KMS-11 (cell line): ENCODE measurements at regions not wholly inside any gene's neighbourhood (a gene's known extent, or its start where the extent isn't known, plus 50 kb on each side); places are given as distances from the start of the nearest gene placed in this dataset.
A peak's percentile ranks its signal among the peaks of the same experiment; 100 is the strongest.

Experiments
- H2AFZ ChIP-seq: fragments of 200-600 bp; sonication (generic); 2 replicates; pipeline ENCODE4 v1.6.1; 2016; ENCODE audit warnings: antibody characterized with exemption, mixed run types, low read depth
- H3K27ac ChIP-seq: fragments of 200-600 bp; sonication (generic); 2 replicates; pipeline ENCODE4 v1.6.1; 2016; ENCODE audit warnings: mild to moderate bottlenecking, mixed run types
- H3K27me3 ChIP-seq: fragments of 200-600 bp; sonication (generic); 2 replicates; pipeline ENCODE4 v1.6.1; 2017; ENCODE audit warnings: mild to moderate bottlenecking, low read depth, mixed run types, moderate library complexity; ENCODE audit not compliant: insufficient read depth
- H3K36me3 ChIP-seq: fragments of 200-600 bp; sonication (generic); 2 replicates; pipeline ENCODE4 v1.6.1; 2017; ENCODE audit warnings: mild to moderate bottlenecking, mixed run types; ENCODE audit not compliant: insufficient read depth
- H3K4me1 ChIP-seq: fragments of 200-600 bp; sonication (generic); 2 replicates; pipeline ENCODE4 v1.6.1; 2016; ENCODE audit warnings: mild to moderate bottlenecking, low read depth, mixed run types; ENCODE audit not compliant: poor library complexity, severe bottlenecking
- H3K4me2 ChIP-seq: fragments of 200-600 bp; sonication (generic); 2 replicates; pipeline ENCODE4 v1.7.0; 2016; ENCODE audit warnings: mild to moderate bottlenecking, mixed run types
- H3K4me3 ChIP-seq: fragments of 200-600 bp; sonication (generic); IDR thresholded peaks from 2 replicates; pipeline ENCODE4 v1.6.1; 2017; ENCODE audit warnings: low read depth, low read length, mixed read lengths; ENCODE audit not compliant: insufficient read depth
- H3K79me2 ChIP-seq: fragments of 200-600 bp; sonication (generic); 2 replicates; pipeline ENCODE4 v1.6.1; 2016; ENCODE audit warnings: low read depth, mixed run types; ENCODE audit not compliant: insufficient read depth
- H3K9ac ChIP-seq: fragments of 200-600 bp; sonication (generic); 2 replicates; pipeline ENCODE4 v1.6.1; 2016; ENCODE audit warnings: mild to moderate bottlenecking, mixed run types
- H4K20me1 ChIP-seq: fragments of 200-600 bp; sonication (generic); 2 replicates; pipeline ENCODE4 v1.6.1; 2016; ENCODE audit warnings: mild to moderate bottlenecking, mixed run types; ENCODE audit not compliant: insufficient read depth
- CTCF ChIP-seq: fragments of 200-600 bp; sonication (generic); conservative IDR thresholded peaks from 2 replicates; pipeline ENCODE4 v1.6.1; 2017; ENCODE audit warnings: low read depth, mild to moderate bottlenecking, antibody characterized with exemption, low read length, moderate library complexity, mixed read lengths

- TF ChIP-seq CTCF = no peak
- no peak overlapping the region for H2AFZ ChIP-seq
- H3K4me1 ChIP-seq = no peaks in the 10 kb centered on the region
- no peaks in the 10 kb centered on the region for H4K20me1 ChIP-seq
- H3K4me2 ChIP-seq = no peak overlapping the region
- no peaks in the 10 kb centered on the region for H3K79me2 ChIP-seq
- no peak overlapping the region for H3K4me3 ChIP-seq
- no peaks in the 10 kb centered on the region for H3K27me3 ChIP-seq
- no peak overlapping the region for H3K27ac ChIP-seq
- H3K9ac ChIP-seq = no peak overlapping the region
- H3K36me3 ChIP-seq = no peaks in the 10 kb centered on the region
Observed at GRCh38 chr6:126188279-126188909, 151.5 kb upstream of the CENPW start.

GRCh38 chr6:126195625-126196236 is 144.2 kb upstream of the CENPW start:
- Histone ChIP-seq H3K27ac (no peak overlapping the region), H4K20me1 (no peaks in the 10 kb centered on the region), H3K27me3 (no peaks in the 10 kb centered on the region), H3K9ac (no peak overlapping the region), H3K36me3 (no peaks in the 10 kb centered on the region), H3K4me1 (no peaks in the 10 kb centered on the region), H3K79me2 (no peaks in the 10 kb centered on the region), H2AFZ (no peak overlapping the region), H3K4me3 (no peak overlapping the region), H3K4me2 (no peak overlapping the region)
- no peak for TF ChIP-seq CTCF

DNA sequence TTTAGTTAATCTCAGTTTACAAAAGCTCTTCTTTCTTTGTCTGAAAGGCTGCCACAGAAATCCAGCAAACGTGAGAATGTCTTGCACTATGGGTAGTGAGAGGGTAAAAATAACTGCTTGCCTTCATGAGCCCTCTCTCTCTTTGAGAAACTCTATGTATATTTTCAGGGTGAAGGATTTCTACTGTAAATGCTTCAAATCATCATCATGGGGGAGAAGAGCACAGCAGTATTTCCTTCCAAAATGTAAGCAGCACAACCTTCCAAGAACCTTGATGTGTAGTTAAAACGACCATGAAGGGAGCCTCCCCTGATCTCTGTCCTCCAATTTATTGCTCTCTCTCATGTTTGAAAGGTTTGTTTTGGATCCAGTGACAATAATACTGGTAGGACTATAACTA is 141.3 kb upstream of the CENPW start:
- Histone ChIP-seq H3K79me2 (no peaks in the 10 kb centered on the region), H3K4me1 (no peaks in the 10 kb centered on the region), H3K36me3 (no peaks in the 10 kb centered on the region), H3K4me3 (no peak overlapping the region), H3K4me2 (no peak overlapping the region), H2AFZ (peak overlapping the region; percentile 51; the same call in 1 of the 2 replicates), H3K9ac (no peak overlapping the region), H3K27ac (no peak overlapping the region), H3K27me3 (no peaks in the 10 kb centered on the region), H4K20me1 (no peaks in the 10 kb centered on the region)
- TF ChIP-seq CTCF = no peak

DNA sequence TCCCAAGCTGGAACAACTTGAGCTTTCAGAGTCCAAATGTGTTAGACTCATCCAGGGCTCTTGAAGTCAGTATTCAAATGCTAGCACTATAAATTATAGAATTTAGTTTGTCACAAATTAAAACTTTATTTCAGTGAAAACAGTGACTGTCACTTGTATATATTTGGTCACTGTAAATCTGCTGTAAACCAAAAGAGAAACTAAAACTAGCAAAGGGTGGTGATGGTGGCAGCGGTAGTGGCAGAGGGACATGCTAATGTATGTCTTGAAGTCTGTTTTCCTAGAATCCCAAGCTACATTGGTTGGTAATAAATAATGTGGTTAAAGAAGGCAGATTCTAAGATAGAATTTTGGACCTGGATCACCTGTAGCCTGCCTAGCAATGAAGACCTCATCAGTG is 140.4 kb upstream of the CENPW start:
- no peaks in the 10 kb centered on the region for H4K20me1 ChIP-seq
- H3K9ac ChIP-seq = peak overlapping the region; percentile 12; the same call in 1 of the 2 replicates
- H3K4me2 ChIP-seq = peak overlapping the region; percentile 44; the same call in 1 of the 2 replicates
- H2AFZ ChIP-seq = peak overlapping the region; percentile 51
- H3K36me3 ChIP-seq = no peaks in the 10 kb centered on the region
- TF ChIP-seq CTCF = no peak
- H3K79me2 ChIP-seq = no peaks in the 10 kb centered on the region
- no peak overlapping the region for H3K4me3 ChIP-seq
- H3K27me3 ChIP-seq = no peaks in the 10 kb centered on the region
- no peak overlapping the region for H3K27ac ChIP-seq
- H3K4me1 ChIP-seq = no peaks in the 10 kb centered on the region
